ENCODE measurements at regions not wholly inside any gene's neighbourhood (a gene's known extent, or its start where the extent isn't known, plus 50 kb on each side); places are given as distances from the start of the nearest gene placed in this dataset.

DNA sequence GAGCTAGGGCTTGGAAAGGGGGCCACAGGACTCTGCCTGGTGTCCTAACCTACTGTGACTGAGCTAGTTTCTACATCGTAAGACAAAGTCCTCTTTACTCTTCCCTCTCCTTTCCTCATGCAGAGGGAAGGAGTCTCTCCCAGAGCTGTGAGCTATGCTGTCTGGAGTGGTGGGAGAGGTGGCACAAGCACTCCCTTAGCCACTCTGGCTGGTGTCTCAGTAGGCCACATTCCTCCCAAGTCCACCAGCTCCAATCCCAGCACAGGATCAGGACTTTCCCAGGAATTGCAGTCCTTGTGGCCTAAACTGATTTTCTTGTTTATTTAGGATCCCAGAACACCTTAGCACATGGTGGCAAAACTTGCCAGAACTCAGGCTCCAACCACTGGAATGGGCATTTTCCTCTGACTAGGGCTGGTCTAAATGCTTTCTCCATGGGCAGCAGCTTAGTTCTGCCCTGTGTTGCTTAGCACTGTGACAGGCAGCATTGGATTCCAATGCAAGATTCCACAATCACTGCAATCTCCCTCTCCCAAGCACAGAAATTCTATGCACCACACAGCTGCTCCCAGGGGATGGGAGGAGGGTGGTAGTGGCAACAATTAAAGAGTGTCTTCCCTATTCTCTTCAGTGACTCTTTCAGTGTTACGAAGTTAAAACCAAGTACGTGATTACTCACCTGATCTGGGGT, 733.3 kb downstream of the HACE1 start:
- no peaks in the 10 kb centered on the region for H3K4me1 ChIP-seq (ENCODE audit: control insufficient read depth in 2 of 3, insufficient read depth in 2 of 3, low read depth in 1 of 3, low read length in 3 of 3)
- no peak overlapping the region for H3K4me3 ChIP-seq (ENCODE audit: low read length in 3 of 3)
- intact Hi-C loops (cut with DNase I), result no loop called here
- no peaks in the 10 kb centered on the region for H3K36me3 ChIP-seq (ENCODE audit: control insufficient read depth in 2 of 3, insufficient read depth in 3 of 3, low read length in 3 of 3)
- H3K9ac ChIP-seq (ENCODE audit: low read length in 3 of 3), result no peak overlapping the region
- TF ChIP-seq, protein P1, sequence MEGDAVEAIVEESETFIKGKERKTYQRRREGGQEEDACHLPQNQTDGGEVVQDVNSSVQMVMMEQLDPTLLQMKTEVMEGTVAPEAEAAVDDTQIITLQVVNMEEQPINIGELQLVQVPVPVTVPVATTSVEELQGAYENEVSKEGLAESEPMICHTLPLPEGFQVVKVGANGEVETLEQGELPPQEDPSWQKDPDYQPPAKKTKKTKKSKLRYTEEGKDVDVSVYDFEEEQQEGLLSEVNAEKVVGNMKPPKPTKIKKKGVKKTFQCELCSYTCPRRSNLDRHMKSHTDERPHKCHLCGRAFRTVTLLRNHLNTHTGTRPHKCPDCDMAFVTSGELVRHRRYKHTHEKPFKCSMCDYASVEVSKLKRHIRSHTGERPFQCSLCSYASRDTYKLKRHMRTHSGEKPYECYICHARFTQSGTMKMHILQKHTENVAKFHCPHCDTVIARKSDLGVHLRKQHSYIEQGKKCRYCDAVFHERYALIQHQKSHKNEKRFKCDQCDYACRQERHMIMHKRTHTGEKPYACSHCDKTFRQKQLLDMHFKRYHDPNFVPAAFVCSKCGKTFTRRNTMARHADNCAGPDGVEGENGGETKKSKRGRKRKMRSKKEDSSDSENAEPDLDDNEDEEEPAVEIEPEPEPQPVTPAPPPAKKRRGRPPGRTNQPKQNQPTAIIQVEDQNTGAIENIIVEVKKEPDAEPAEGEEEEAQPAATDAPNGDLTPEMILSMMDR (IDR thresholded peaks at IDR 0.05; ENCODE audit: borderline replicate concordance, extremely low read depth, insufficient read depth), result no peak
- DNase-seq (no peak), FAIRE-seq (no peak)
- H3K9me3 ChIP-seq (ENCODE audit: control insufficient read depth in 2 of 3, insufficient read depth in 1 of 3, low read length in 3 of 3), result no peaks in the 10 kb centered on the region
- no peak overlapping the region for H3K27ac ChIP-seq (ENCODE audit: low read depth in 2 of 2, low read length in 2 of 2)
- H3K27me3 ChIP-seq (ENCODE audit: control insufficient read depth, insufficient read depth, low read length), result no peaks in the 10 kb centered on the region

DNA sequence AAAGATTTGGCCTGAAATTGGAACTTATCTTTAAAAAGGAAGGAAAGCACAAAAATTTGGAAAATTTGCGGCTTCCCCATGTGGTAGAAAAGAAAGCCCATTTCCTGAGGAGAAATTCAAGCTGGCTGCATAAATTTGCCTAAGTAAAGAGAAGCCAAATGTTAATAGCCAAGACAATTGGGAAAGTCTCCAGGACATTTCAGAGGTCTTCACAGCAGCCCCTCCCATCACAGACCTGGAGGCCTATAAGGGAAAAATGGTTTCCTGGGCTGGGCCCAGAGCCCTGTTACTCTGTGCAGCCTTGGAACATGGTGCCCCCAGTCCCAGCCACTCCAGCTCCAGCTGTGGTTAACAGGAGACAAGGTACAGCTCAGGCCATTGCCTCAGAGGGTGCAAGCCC, 736.5 kb downstream of the HACE1 start:
- no peak for DNase-seq
- Histone ChIP-seq H3K27me3 (ENCODE audit: control insufficient read depth, insufficient read depth, low read length) (no peaks in the 10 kb centered on the region), H3K4me3 (ENCODE audit: low read length in 3 of 3) (no peak overlapping the region), H3K4me1 (ENCODE audit: control insufficient read depth in 2 of 3, insufficient read depth in 2 of 3, low read depth in 1 of 3, low read length in 3 of 3) (no peaks in the 10 kb centered on the region), H3K9me3 (ENCODE audit: control insufficient read depth in 2 of 3, insufficient read depth in 1 of 3, low read length in 3 of 3) (no peaks in the 10 kb centered on the region), H3K36me3 (ENCODE audit: control insufficient read depth in 2 of 3, insufficient read depth in 3 of 3, low read length in 3 of 3) (no peaks in the 10 kb centered on the region), H3K9ac (ENCODE audit: low read length in 3 of 3) (no peak overlapping the region), H3K27ac (ENCODE audit: low read depth in 2 of 2, low read length in 2 of 2) (no peak overlapping the region)
- intact Hi-C loops (cut with DNase I), result no loop called here
- TF ChIP-seq, protein P1 (IDR thresholded peaks at IDR 0.05; ENCODE audit: borderline replicate concordance, extremely low read depth, insufficient read depth), result no peak
- FAIRE-seq, result no peak

DNA sequence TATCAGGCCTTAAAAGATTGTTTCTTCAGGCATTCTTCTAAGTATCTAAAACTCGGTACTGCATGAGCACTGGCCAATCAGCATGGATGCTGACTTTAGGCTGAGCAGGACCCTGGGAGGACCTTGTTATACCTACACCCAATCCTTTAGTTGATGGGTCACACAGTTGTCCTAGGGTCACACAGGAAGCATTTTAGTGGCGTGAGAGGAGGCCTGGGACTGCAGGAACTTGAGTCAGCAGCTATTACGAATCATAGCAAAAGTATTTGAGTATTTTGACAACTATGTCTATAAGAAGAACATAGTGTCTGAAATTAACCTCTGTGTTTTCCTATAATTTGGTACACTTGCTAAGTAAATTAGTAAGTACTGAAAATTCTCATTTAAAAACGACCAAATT, 741.4 kb downstream of the HACE1 start:
- Histone ChIP-seq H3K27me3 (ENCODE audit: control insufficient read depth, insufficient read depth, low read length) (no peaks in the 10 kb centered on the region), H3K9me3 (ENCODE audit: control insufficient read depth in 2 of 3, insufficient read depth in 1 of 3, low read length in 3 of 3) (no peaks in the 10 kb centered on the region), H3K4me3 (ENCODE audit: low read length in 3 of 3) (no peak overlapping the region), H3K4me1 (ENCODE audit: control insufficient read depth in 2 of 3, insufficient read depth in 2 of 3, low read depth in 1 of 3, low read length in 3 of 3) (no peaks in the 10 kb centered on the region), H3K36me3 (ENCODE audit: control insufficient read depth in 2 of 3, insufficient read depth in 3 of 3, low read length in 3 of 3) (no peaks in the 10 kb centered on the region), H3K9ac (ENCODE audit: low read length in 3 of 3) (no peak overlapping the region), H3K27ac (ENCODE audit: low read depth in 2 of 2, low read length in 2 of 2) (no peak overlapping the region)
- DNase-seq (no peak), FAIRE-seq (no peak)
- intact Hi-C loops (cut with DNase I), result no loop called here
- TF ChIP-seq, protein P1 (IDR thresholded peaks at IDR 0.05; ENCODE audit: borderline replicate concordance, extremely low read depth, insufficient read depth), result no peak

- H3K27ac ChIP-seq (ENCODE audit: low read depth in 2 of 2, low read length in 2 of 2), result no peak overlapping the region
- TF ChIP-seq, protein P1 (IDR thresholded peaks at IDR 0.05; ENCODE audit: borderline replicate concordance, extremely low read depth, insufficient read depth), result no peak
- no peak overlapping the region for H3K9ac ChIP-seq (ENCODE audit: low read length in 3 of 3)
- no peak for DNase-seq
- intact Hi-C loops (cut with DNase I), result no loop called here
- FAIRE-seq, result no peak
- H3K9me3 ChIP-seq (ENCODE audit: control insufficient read depth in 2 of 3, insufficient read depth in 1 of 3, low read length in 3 of 3), result no peaks in the 10 kb centered on the region
- H3K4me3 ChIP-seq (ENCODE audit: low read length in 3 of 3), result no peak overlapping the region
- no peaks in the 10 kb centered on the region for H3K36me3 ChIP-seq (ENCODE audit: control insufficient read depth in 2 of 3, insufficient read depth in 3 of 3, low read length in 3 of 3)
- no peaks in the 10 kb centered on the region for H3K27me3 ChIP-seq (ENCODE audit: control insufficient read depth, insufficient read depth, low read length)
- H3K4me1 ChIP-seq (ENCODE audit: control insufficient read depth in 2 of 3, insufficient read depth in 2 of 3, low read depth in 1 of 3, low read length in 3 of 3), result no peaks in the 10 kb centered on the region
These were observed 749.9 kb downstream of the HACE1 start for GRCh38 chr6:104109806-104110205.
